ENCODE measurements at regions not wholly inside any gene's neighbourhood (a gene's known extent, or its start where the extent isn't known, plus 50 kb on each side); places are given as distances from the start of the nearest gene placed in this dataset.

DNA sequence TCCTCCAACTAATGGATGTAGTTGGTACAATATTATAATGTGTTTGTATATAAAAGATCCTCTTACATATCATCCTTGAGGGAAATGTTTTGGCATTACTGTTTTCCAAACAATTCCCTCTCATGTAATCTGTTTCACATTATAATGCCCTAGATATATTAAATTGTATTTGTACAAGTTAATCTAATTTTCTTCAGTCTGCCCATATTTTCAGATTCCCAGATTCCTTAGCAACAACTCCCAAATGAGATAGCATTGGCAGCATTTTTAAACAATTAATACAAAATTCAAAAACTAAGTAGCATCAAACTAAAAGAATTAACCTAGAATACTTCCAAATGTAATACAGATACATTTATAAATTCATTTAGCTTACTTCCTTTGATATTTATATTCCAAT is 860.2 kb downstream of the C12orf50 start:
- TF ChIP-seq, protein P1, sequence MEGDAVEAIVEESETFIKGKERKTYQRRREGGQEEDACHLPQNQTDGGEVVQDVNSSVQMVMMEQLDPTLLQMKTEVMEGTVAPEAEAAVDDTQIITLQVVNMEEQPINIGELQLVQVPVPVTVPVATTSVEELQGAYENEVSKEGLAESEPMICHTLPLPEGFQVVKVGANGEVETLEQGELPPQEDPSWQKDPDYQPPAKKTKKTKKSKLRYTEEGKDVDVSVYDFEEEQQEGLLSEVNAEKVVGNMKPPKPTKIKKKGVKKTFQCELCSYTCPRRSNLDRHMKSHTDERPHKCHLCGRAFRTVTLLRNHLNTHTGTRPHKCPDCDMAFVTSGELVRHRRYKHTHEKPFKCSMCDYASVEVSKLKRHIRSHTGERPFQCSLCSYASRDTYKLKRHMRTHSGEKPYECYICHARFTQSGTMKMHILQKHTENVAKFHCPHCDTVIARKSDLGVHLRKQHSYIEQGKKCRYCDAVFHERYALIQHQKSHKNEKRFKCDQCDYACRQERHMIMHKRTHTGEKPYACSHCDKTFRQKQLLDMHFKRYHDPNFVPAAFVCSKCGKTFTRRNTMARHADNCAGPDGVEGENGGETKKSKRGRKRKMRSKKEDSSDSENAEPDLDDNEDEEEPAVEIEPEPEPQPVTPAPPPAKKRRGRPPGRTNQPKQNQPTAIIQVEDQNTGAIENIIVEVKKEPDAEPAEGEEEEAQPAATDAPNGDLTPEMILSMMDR (IDR thresholded peaks at IDR 0.05; ENCODE audit: insufficient read depth, low read depth, low read length), result no peak
- no peak for TF ChIP-seq EZH2 (IDR thresholded peaks at IDR 0.05; ENCODE audit: insufficient read depth, low read length)

Data from astrocyte (in vitro differentiated cells and primary cell).